H1 (cell line): ENCODE measurements at regions not wholly inside any gene's neighbourhood (a gene's known extent, or its start where the extent isn't known, plus 50 kb on each side); places are given as distances from the start of the nearest gene placed in this dataset.

Experiments used
- MAFK ChIP-seq: IDR thresholded peaks from 2 replicates; pipeline ENCODE4 v1.6.1; 2012; ENCODE audit warnings: low read depth, mild to moderate bottlenecking, improper control_type of control experiment, low read length
- RFX5 ChIP-seq: IDR thresholded peaks from 2 replicates; pipeline ENCODE4 v1.6.1; 2011; ENCODE audit warnings: low read depth, low read length, improper control_type of control experiment, borderline replicate concordance
- TEAD4 ChIP-seq: IDR thresholded peaks from 2 replicates; pipeline ENCODE4 v1.6.1; 2012; ENCODE audit warnings: low read depth, low read length, inconsistent platforms, mixed read lengths

- TF ChIP-seq MAFK (no peak), RFX5 (no peak), TEAD4 (no peak)
Measured at GRCh38 chr14:97930166-97930565, 1133.0 kb downstream of the VRK1 start (continued).
